Stomach (tissue), 4 donors: ENCODE measurements at regions not wholly inside any gene's neighbourhood (a gene's known extent, or its start where the extent isn't known, plus 50 kb on each side); places are given as distances from the start of the nearest gene placed in this dataset.

Source experiments
- EP300 ChIP-seq: sonication (generic); formaldehyde crosslinking; IDR thresholded peaks from one replicate; pipeline ENCODE4 v1.6.1; 2017; ENCODE audit warnings: antibody characterized with exemption
- TF ChIP-seq, protein P1 (sequence below), 7 experiments: fragments of 450-650 bp in 4 of 7; fragments of 200-600 bp in 3 of 7; sonication (generic) in 3 of 7; IDR thresholded peaks; one replicate each; pipeline ENCODE4 v1.5.1; 2016 to 2019; ENCODE audit warnings: antibody characterized with exemption in 7 of 7, control low read depth in 2 of 7, mild to moderate bottlenecking in 1 of 7

DNA sequence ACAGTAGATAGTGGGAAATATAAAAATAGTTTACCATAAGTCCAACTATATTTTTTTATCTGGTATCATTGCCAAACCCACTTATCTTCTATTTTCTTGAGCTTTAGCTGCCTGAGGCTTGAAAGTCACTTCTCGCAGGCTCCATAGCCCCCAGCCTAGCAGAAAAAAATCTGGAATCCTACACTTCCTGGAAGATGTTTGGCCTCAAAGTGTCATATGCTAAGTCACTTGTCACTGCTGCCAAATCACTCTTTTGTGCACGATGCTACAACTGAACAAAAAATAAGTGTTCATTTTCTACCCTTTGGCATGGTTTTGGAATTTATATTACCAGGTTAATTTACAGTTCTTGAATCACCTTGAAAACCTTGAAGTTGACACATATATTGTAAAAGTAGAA, 612.5 kb upstream of the ATXN8OS start:
- no peak for TF ChIP-seq EP300
- TF ChIP-seq, protein P1, sequence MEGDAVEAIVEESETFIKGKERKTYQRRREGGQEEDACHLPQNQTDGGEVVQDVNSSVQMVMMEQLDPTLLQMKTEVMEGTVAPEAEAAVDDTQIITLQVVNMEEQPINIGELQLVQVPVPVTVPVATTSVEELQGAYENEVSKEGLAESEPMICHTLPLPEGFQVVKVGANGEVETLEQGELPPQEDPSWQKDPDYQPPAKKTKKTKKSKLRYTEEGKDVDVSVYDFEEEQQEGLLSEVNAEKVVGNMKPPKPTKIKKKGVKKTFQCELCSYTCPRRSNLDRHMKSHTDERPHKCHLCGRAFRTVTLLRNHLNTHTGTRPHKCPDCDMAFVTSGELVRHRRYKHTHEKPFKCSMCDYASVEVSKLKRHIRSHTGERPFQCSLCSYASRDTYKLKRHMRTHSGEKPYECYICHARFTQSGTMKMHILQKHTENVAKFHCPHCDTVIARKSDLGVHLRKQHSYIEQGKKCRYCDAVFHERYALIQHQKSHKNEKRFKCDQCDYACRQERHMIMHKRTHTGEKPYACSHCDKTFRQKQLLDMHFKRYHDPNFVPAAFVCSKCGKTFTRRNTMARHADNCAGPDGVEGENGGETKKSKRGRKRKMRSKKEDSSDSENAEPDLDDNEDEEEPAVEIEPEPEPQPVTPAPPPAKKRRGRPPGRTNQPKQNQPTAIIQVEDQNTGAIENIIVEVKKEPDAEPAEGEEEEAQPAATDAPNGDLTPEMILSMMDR (IDR thresholded peaks at IDR 0.05): no peak
